A549 (cell line): ENCODE measurements at regions not wholly inside any gene's neighbourhood (a gene's known extent, or its start where the extent isn't known, plus 50 kb on each side); places are given as distances from the start of the nearest gene placed in this dataset.

Experiments
- ATAC-seq, 2 experiments: fragments of 200-7000 bp in 1 of 2; fragments of >200 bp in 1 of 2; cut with Nextera tagmentation in 1 of 2; cut with Tn5 transposase in 1 of 2; 3 replicates each; pipeline versions ENCODE4 v1.8.0 to v1.9.1; 2018 to 2020; ENCODE audit warnings: mild to moderate bottlenecking in 1 of 2, moderate library complexity in 1 of 2
- CTCF ChIA-PET: fragments of 300-600 bp; sonication (Branson Sonifier 250); formaldehyde crosslinking; extraction: SDS; loops from one replicate; lab custom pipeline; 2021; ENCODE audit warnings: antibody characterized with exemption, inconsistent platforms; lab: Yijun Ruan, JAX
- POLR2A ChIA-PET: fragments of 350-600 bp; formaldehyde crosslinking; extraction: SDS; loops from one replicate; lab custom pipeline; 2021; ENCODE audit warnings: antibody characterized with exemption, inconsistent platforms; lab: Yijun Ruan, JAX
- DNase-seq, 2 experiments: peaks; one replicate each; pipeline versions ENCODE4 v3.0.0 to v3.0.0-alpha.2; 2011 to 2016; ENCODE audit warnings: low read depth in 1 of 2, low spot score in 1 of 2
- FAIRE-seq: peaks from 2 replicates; lab custom pipeline; 2011; peaks lifted over from hg19 to GRCh38; lab: Jason Lieb, UNC
- H3K27ac ChIP-seq, 2 experiments: fragments of >200 bp; sonication (Bioruptor Twin); formaldehyde crosslinking; 3 replicates each; pipeline ENCODE4 v1.5.1; 2016 to 2017
- H3K4me1 ChIP-seq: fragments of >200 bp; sonication (Bioruptor Twin); formaldehyde crosslinking; 3 replicates; pipeline ENCODE4 v1.6.1; 2016
- H3K4me2 ChIP-seq: fragments of >200 bp; sonication (Bioruptor Twin); formaldehyde crosslinking; 3 replicates; pipeline ENCODE4 v1.6.1; 2016
- H3K4me3 ChIP-seq: fragments of >200 bp; sonication (Bioruptor Twin); formaldehyde crosslinking; 3 replicates; pipeline ENCODE4 v1.5.1; 2016
- H3K9me3 ChIP-seq: fragments of >200 bp; sonication (Bioruptor Twin); formaldehyde crosslinking; 3 replicates; pipeline ENCODE4 v1.6.1; 2016
- ATOH8 ChIP-seq: fragments of 250-450 bp; sonication (Bioruptor Pico); IDR thresholded peaks from 2 replicates; pipeline ENCODE4 v1.5.0; 2020; ENCODE audit warnings: low read depth, mild to moderate bottlenecking, moderate library complexity
- BCL3 ChIP-seq: fragments of >200 bp; sonication (Bioruptor Twin); formaldehyde crosslinking; IDR thresholded peaks from 3 replicates; pipeline ENCODE4 v1.6.1; 2016
- CBX2 ChIP-seq: fragments of 200-600 bp; sonication (generic); IDR thresholded peaks from 2 replicates; pipeline ENCODE4 v1.6.1; 2016; ENCODE audit warnings: low read depth, mild to moderate bottlenecking, borderline replicate concordance
- CTCF ChIP-seq: fragments of >200 bp; sonication (Bioruptor Twin); formaldehyde crosslinking; IDR thresholded peaks from 3 replicates; pipeline ENCODE4 v1.5.1; 2016
- EHF ChIP-seq: fragments of 250-450 bp; sonication (Bioruptor Pico); IDR thresholded peaks from 2 replicates; pipeline ENCODE4 v1.5.0; 2020; ENCODE audit warnings: mild to moderate bottlenecking
- EP300 ChIP-seq, 2 experiments: fragments of >200 bp; sonication (Bioruptor Twin); formaldehyde crosslinking; IDR thresholded peaks; 2 replicates in 1 of 2; 3 replicates in 1 of 2; pipeline ENCODE4 v1.6.1; 2016 to 2017
- ESRRA ChIP-seq: fragments of 150-350 bp; IDR thresholded peaks from 2 replicates; pipeline ENCODE4 v1.6.1; 2014; ENCODE audit warnings: mild to moderate bottlenecking, low read length, borderline replicate concordance
- FOSL2 ChIP-seq, 2 experiments: fragments of 450-650 bp in 1 of 2; fragments of >200 bp in 1 of 2; sonication (Bioruptor Twin) in 1 of 2; formaldehyde crosslinking; IDR thresholded peaks; 2 replicates each; pipeline versions ENCODE4 v1.5.0 to v1.6.1; 2016 to 2020; ENCODE audit warnings: mild to moderate bottlenecking in 1 of 2, moderate library complexity in 1 of 2
- HMGXB4 ChIP-seq: fragments of 250-450 bp; sonication (Bioruptor Pico); IDR thresholded peaks from 2 replicates; pipeline ENCODE4 v1.5.0; 2021; ENCODE audit warnings: mild to moderate bottlenecking, moderate library complexity, borderline replicate concordance
- HOXA7 ChIP-seq: fragments of 250-450 bp; sonication (Bioruptor Pico); IDR thresholded peaks from 2 replicates; pipeline ENCODE4 v1.5.0; 2020; ENCODE audit warnings: mild to moderate bottlenecking, moderate library complexity
- JUN ChIP-seq, 2 experiments: fragments of >200 bp; sonication (Bioruptor Twin); formaldehyde crosslinking; IDR thresholded peaks; 2 replicates in 1 of 2; 3 replicates in 1 of 2; pipeline ENCODE4 v1.6.1; 2016 to 2017
- JUNB ChIP-seq: fragments of >200 bp; sonication (Bioruptor Twin); formaldehyde crosslinking; IDR thresholded peaks from 2 replicates; pipeline ENCODE4 v1.6.1; 2016
- NFE2L2 ChIP-seq: fragments of 150-350 bp; conservative IDR thresholded peaks from 2 replicates; pipeline ENCODE4 v1.6.1; 2014; ENCODE audit warnings: low read length
- NPAS2 ChIP-seq: fragments of 250-450 bp; sonication (Bioruptor Pico); IDR thresholded peaks from 2 replicates; pipeline ENCODE4 v1.8.0; 2022; ENCODE audit warnings: mild to moderate bottlenecking, moderate library complexity, borderline replicate concordance
- RARB ChIP-seq: fragments of 250-450 bp; sonication (Bioruptor Pico); IDR thresholded peaks from 2 replicates; pipeline ENCODE4 v1.8.0; 2021; ENCODE audit warnings: mild to moderate bottlenecking, moderate library complexity
- TFCP2L1 ChIP-seq: fragments of 250-450 bp; sonication (Bioruptor Pico); IDR thresholded peaks from 2 replicates; pipeline ENCODE4 v1.5.0; 2021; ENCODE audit warnings: mild to moderate bottlenecking
- ZC3H11A ChIP-seq: fragments of 450-650 bp; IDR thresholded peaks from 2 replicates; pipeline ENCODE4 v1.6.1; 2014; ENCODE audit warnings: antibody characterized with exemption, mild to moderate bottlenecking
- WGBS: methylation state at CpG from one replicate; pipeline ENCODE4 v1.1.6; 2017; ENCODE audit errors: missing lambda C conversion rate; 5-methylcytosine and 5-hydroxymethylcytosine counted together

GRCh38 chr4:151942971-151943370 is 182.2 kb upstream of the GATB start:
- no peak for ATAC-seq
- ChIA-PET CTCF (no interaction called here), POLR2A (no interaction called here)

GRCh38 chr4:151940926-151941617 is 180.3 kb upstream of the GATB start:
- no peaks in the 10 kb centered on the region; the same call in 2 of the 3 replicates for H3K9me3 ChIP-seq
- no peak for DNase-seq
- ChIA-PET POLR2A (no interaction called here), CTCF (no interaction called here)
- no peak overlapping the region for H3K4me2 ChIP-seq
- no peak for ATAC-seq
- no peak overlapping the region for H3K4me3 ChIP-seq
- TF ChIP-seq EP300 (IDR thresholded peaks at IDR 0.05) (no peak), CTCF (no peak), TFCP2L1 (CRISPR knock-in tag) (no peak), CBX2 (no peak), NPAS2 (CRISPR knock-in tag) (no peak), ZC3H11A (no peak), JUNB (no peak), FOSL2 (IDR thresholded peaks at IDR 0.05) (no peak), FOSL2 (CRISPR knock-in tag; IDR thresholded peaks at IDR 0.05) (no peak), HOXA7 (CRISPR knock-in tag) (no peak), RARB (CRISPR knock-in tag) (no peak), EHF (CRISPR knock-in tag) (no peak)
- no peak for FAIRE-seq
- H3K27ac ChIP-seq: no peak overlapping the region
- WGBS: 30% methylated on average over 3 of the region's 3 CpGs
- no peaks in the 10 kb centered on the region for H3K4me1 ChIP-seq

More at GRCh38 chr4:151942971-151943370, 182.2 kb upstream of the GATB start:
- Histone ChIP-seq H3K27ac (no peak overlapping the region), H3K4me1 (no peaks in the 10 kb centered on the region), H3K4me3 (no peak overlapping the region), H3K4me2 (no peak overlapping the region), H3K9me3 (peaks cover 7% of the 10 kb centered on the region; the same call in 1 of the 3 replicates)
- TF ChIP-seq CTCF (no peak), NFE2L2 (no peak), BCL3 (no peak), EHF (CRISPR knock-in tag) (no peak), HMGXB4 (CRISPR knock-in tag) (no peak), JUN (IDR thresholded peaks at IDR 0.05) (no peak), ESRRA (no peak), RARB (CRISPR knock-in tag) (no peak), HOXA7 (CRISPR knock-in tag) (no peak), ATOH8 (CRISPR knock-in tag) (no peak)
- FAIRE-seq: no peak
- 60% methylated on average over 3 of the region's 3 CpGs for WGBS
- DNase-seq: no peak
